SW 1271 (cell line): ENCODE measurements at regions not wholly inside any gene's neighbourhood (a gene's known extent, or its start where the extent isn't known, plus 50 kb on each side); places are given as distances from the start of the nearest gene placed in this dataset.
A peak's percentile ranks its signal among the peaks of the same experiment; 100 is the strongest.

Source experiments
- DNase-seq, 2 experiments: peaks; one replicate each; lab custom pipeline; 2025; lab: John Stamatoyannopoulos, UW

- peak; percentile 58 to 83 for DNase-seq
Measured at GRCh38 chr4:128358231-128358912, 70.8 kb upstream of the PGRMC2 start.

- DNase-seq = no peak
Measured at GRCh38 chr4:128357286-128357685, 69.7 kb upstream of the PGRMC2 start.

- DNase-seq = no peak
Measured at GRCh38 chr4:128355305-128355704, 67.7 kb upstream of the PGRMC2 start.

GRCh38 chr4:128354205-128354821 is 66.7 kb upstream of the PGRMC2 start:
- DNase-seq = peak; percentile 75 to 93

- no peak for DNase-seq
Measured at GRCh38 chr4:128353791-128354190, 66.2 kb upstream of the PGRMC2 start.

- DNase-seq = no peak
Measured at GRCh38 chr4:128351502-128351901, 63.9 kb upstream of the PGRMC2 start.

GRCh38 chr4:128350449-128351045 is 62.9 kb upstream of the PGRMC2 start:
- no peak for DNase-seq

- DNase-seq = no peak
Measured at GRCh38 chr4:128349921-128350320, 62.3 kb upstream of the PGRMC2 start.

- DNase-seq = no peak
Measured at GRCh38 chr4:128347930-128348660, 60.5 kb upstream of the PGRMC2 start.

GRCh38 chr4:128347175-128347868 is 59.7 kb upstream of the PGRMC2 start:
- no peak for DNase-seq

GRCh38 chr4:128346054-128346716 is 58.6 kb upstream of the PGRMC2 start:
- DNase-seq = no peak

- no peak for DNase-seq
Measured at GRCh38 chr4:128345650-128346049, 58.0 kb upstream of the PGRMC2 start.

GRCh38 chr4:128342762-128343161 is 55.1 kb upstream of the PGRMC2 start:
- no peak for DNase-seq

GRCh38 chr4:128341634-128342033 is 54.0 kb upstream of the PGRMC2 start:
- no peak for DNase-seq

- DNase-seq = peak; percentile 49 to 85
Measured at GRCh38 chr4:128338634-128339355, 51.2 kb upstream of the PGRMC2 start.

GRCh38 chr4:128337863-128338262 is 50.2 kb upstream of the PGRMC2 start:
- no peak for DNase-seq
